ENCODE measurements at regions not wholly inside any gene's neighbourhood (a gene's known extent, or its start where the extent isn't known, plus 50 kb on each side); places are given as distances from the start of the nearest gene placed in this dataset.

GRCh38 chr9:13904746-13905145 is 409.2 kb downstream of the NFIB start:
- POLR2A ChIA-PET = no interaction called here
- CTCF ChIA-PET = no interaction called here
- no peak for TF ChIP-seq L3MBTL2 (conservative IDR thresholded peaks at IDR 0.05)
- TF ChIP-seq SUZ12 (IDR thresholded peaks at IDR 0.05) = no peak
- TF ChIP-seq TARDBP (IDR thresholded peaks at IDR 0.05) = no peak
- TF ChIP-seq CTBP1 (IDR thresholded peaks at IDR 0.05; ENCODE audit: borderline replicate concordance) = no peak
- no peak for TF ChIP-seq PKNOX1 (IDR thresholded peaks at IDR 0.05)
- TF ChIP-seq ZNF384 (IDR thresholded peaks at IDR 0.05) = no peak
- TF ChIP-seq LEF1 (IDR thresholded peaks at IDR 0.05; ENCODE audit: borderline replicate concordance) = no peak
- TF ChIP-seq BHLHE40 (IDR thresholded peaks at IDR 0.05; ENCODE audit: borderline replicate concordance) = no peak
- no peak for TF ChIP-seq ELF4 (IDR thresholded peaks at IDR 0.05)
- no peak for DNase-seq (ENCODE audit: extremely low spot score)

- TF ChIP-seq HDGF (IDR thresholded peaks at IDR 0.05; ENCODE audit: borderline replicate concordance) (no peak), ELF4 (IDR thresholded peaks at IDR 0.05) (no peak), SP1 (IDR thresholded peaks at IDR 0.05) (no peak), PKNOX1 (IDR thresholded peaks at IDR 0.05) (no peak), BHLHE40 (IDR thresholded peaks at IDR 0.05; ENCODE audit: borderline replicate concordance) (no peak), LEF1 (IDR thresholded peaks at IDR 0.05; ENCODE audit: borderline replicate concordance) (no peak), FOXK2 (IDR thresholded peaks at IDR 0.05) (no peak), TARDBP (IDR thresholded peaks at IDR 0.05) (no peak), SUZ12 (IDR thresholded peaks at IDR 0.05) (no peak), ZNF384 (IDR thresholded peaks at IDR 0.05) (no peak)
- CTCF ChIA-PET = no interaction called here
- no peak for DNase-seq (ENCODE audit: extremely low spot score)
- POLR2A ChIA-PET = no interaction called here
Observed at GRCh38 chr9:13904311-13904710, 409.6 kb downstream of the NFIB start.

DNA sequence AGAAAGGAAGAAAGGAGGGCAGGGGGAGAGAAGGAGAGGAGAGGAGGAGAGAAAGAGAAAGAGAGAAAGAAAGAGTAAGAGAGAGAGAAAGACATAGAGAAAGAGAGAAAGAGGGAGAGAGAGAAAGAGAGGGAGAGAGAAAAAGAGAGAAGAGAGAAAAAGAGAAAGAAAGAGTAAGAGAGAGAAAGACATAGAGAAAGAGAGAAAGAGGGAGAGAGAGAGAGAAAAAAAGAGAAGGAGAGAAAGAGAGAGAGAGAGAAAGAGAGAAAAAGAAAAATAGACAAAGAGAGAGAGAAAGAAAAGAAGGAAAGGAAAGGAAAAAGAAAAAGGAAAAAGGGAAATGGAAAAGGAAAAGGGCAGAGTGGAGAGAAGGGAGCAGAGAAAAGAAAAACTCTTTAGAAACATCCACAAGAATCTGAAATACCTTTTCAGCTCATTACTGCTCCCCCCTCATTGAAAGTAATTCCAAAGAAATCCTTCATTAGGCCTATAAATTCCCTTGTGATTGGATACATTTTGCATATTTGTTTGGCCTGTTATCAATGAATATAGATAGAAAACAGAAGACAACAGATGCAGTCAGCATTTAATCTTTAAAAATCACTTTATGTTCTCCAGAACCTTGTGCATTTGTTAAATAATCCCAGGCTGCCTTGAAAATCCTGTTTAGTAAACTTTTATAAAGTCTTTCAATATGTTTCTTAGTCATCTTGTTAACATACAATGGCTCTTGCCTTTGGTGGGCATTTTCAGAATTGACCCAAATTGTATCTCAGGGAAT is 411.5 kb downstream of the NFIB start:
- CTCF ChIA-PET = no interaction called here
- POLR2A ChIA-PET = no interaction called here
- no peak for TF ChIP-seq SUZ12 (IDR thresholded peaks at IDR 0.05)
- no peak for TF ChIP-seq L3MBTL2 (conservative IDR thresholded peaks at IDR 0.05)
- TF ChIP-seq PKNOX1 (IDR thresholded peaks at IDR 0.05) = no peak
- no peak for TF ChIP-seq FOXA1 (IDR thresholded peaks at IDR 0.05)
- TF ChIP-seq HDGF (IDR thresholded peaks at IDR 0.05; ENCODE audit: borderline replicate concordance) = no peak
- TF ChIP-seq SP1 (IDR thresholded peaks at IDR 0.05) = no peak
- no peak for TF ChIP-seq CTBP1 (IDR thresholded peaks at IDR 0.05; ENCODE audit: borderline replicate concordance)
- TF ChIP-seq FOXK2 (IDR thresholded peaks at IDR 0.05) = no peak
- TF ChIP-seq ELF4 (IDR thresholded peaks at IDR 0.05) = no peak
- DNase-seq (ENCODE audit: extremely low spot score) = no peak

DNA sequence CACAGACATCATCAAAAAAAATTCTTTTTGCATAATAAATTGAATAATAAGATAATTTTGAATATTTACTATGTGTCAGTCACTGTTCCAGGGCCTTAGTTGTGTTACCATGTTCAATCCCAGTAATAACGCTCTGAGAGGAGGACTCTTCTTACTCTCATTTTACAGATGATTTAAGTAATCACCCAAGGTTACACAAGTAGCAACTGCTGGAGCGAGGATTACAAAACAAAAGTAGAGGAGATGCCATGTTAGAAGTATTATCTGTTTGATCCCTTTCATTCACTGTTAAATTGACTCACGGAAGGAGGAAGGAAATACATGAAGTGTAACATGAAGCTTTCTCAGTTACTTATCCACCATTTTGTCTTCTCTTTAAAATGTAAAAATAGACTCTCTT is 412.8 kb downstream of the NFIB start:
- DNase-seq (ENCODE audit: extremely low spot score) = no peak
- ChIA-PET POLR2A (no interaction called here), CTCF (no interaction called here)
- no peak for TF ChIP-seq HDGF (IDR thresholded peaks at IDR 0.05; ENCODE audit: borderline replicate concordance)
- TF ChIP-seq ZNF384 (IDR thresholded peaks at IDR 0.05) = no peak
- no peak for TF ChIP-seq CTBP1 (IDR thresholded peaks at IDR 0.05; ENCODE audit: borderline replicate concordance)
- TF ChIP-seq L3MBTL2 (conservative IDR thresholded peaks at IDR 0.05) = no peak
- TF ChIP-seq NFRKB (IDR thresholded peaks at IDR 0.05) = no peak
- no peak for TF ChIP-seq ELF4 (IDR thresholded peaks at IDR 0.05)
- no peak for TF ChIP-seq TARDBP (IDR thresholded peaks at IDR 0.05)
- no peak for TF ChIP-seq BHLHE40 (IDR thresholded peaks at IDR 0.05; ENCODE audit: borderline replicate concordance)
- no peak for TF ChIP-seq PKNOX1 (IDR thresholded peaks at IDR 0.05)

GRCh38 chr9:13900449-13900848 is 413.5 kb downstream of the NFIB start:
- ChIA-PET POLR2A (no interaction called here), CTCF (interaction anchor here (0.6 kb wide), 1 partner anchor 66 kb away, joined by 3 read pairs; no protein-coding TSS in a partner anchor)
- no peak for TF ChIP-seq FOXA1 (IDR thresholded peaks at IDR 0.05)
- no peak for TF ChIP-seq ELF4 (IDR thresholded peaks at IDR 0.05)
- TF ChIP-seq BHLHE40 (IDR thresholded peaks at IDR 0.05; ENCODE audit: borderline replicate concordance) = no peak
- TF ChIP-seq FOXM1 (IDR thresholded peaks at IDR 0.05; ENCODE audit: borderline replicate concordance) = no peak
- TF ChIP-seq SUZ12 (IDR thresholded peaks at IDR 0.05) = no peak
- no peak for TF ChIP-seq ZNF384 (IDR thresholded peaks at IDR 0.05)
- TF ChIP-seq LEF1 (IDR thresholded peaks at IDR 0.05; ENCODE audit: borderline replicate concordance) = no peak
- TF ChIP-seq FOXK2 (IDR thresholded peaks at IDR 0.05) = no peak
- no peak for TF ChIP-seq SP1 (IDR thresholded peaks at IDR 0.05)
- TF ChIP-seq CTBP1 (IDR thresholded peaks at IDR 0.05; ENCODE audit: borderline replicate concordance) = no peak
- TF ChIP-seq HDGF (IDR thresholded peaks at IDR 0.05; ENCODE audit: borderline replicate concordance) = no peak
- no peak for TF ChIP-seq PKNOX1 (IDR thresholded peaks at IDR 0.05)
- TF ChIP-seq ARNT (IDR thresholded peaks at IDR 0.05) = no peak
- TF ChIP-seq L3MBTL2 (conservative IDR thresholded peaks at IDR 0.05) = no peak
- no peak for TF ChIP-seq NFRKB (IDR thresholded peaks at IDR 0.05)
- no peak for DNase-seq (ENCODE audit: extremely low spot score)

Measured in HEK293T (cell line).